Hypothalamus (tissue), 51 donors: ENCODE measurements at regions not wholly inside any gene's neighbourhood (a gene's known extent, or its start where the extent isn't known, plus 50 kb on each side); places are given as distances from the start of the nearest gene placed in this dataset.
"Not testable (repeated sequence)": the region's sequence is repeated elsewhere in the genome, so short reads cannot be mapped to it uniquely, and the experiment has no call there.

Source experiments
- DNase-seq, 51 donors: peaks; one replicate each; lab custom pipeline; 2025; lab: John Stamatoyannopoulos, UW

DNA sequence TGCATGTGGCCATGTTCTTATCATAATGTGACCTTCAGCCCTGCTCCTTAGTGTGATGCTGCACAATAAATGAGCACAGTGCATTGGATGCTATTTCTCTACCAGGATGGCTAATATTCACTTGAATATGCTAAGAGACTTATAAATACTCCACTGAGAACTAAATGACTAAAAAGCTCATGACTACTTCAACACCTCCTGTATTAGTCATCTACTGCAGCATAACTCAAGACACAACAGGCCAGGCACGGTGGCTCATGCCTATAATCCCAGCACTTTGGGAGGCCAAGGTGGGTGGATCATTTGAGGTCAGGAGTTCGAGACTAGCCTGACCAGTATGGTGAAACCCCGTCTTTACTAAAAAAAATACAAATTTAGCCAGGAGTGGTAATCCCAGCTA lies 213.4 kb downstream of the RND3 start:
- DNase-seq = no peak

GRCh38 chr2:150271952-150272802 lies 215.3 kb downstream of the RND3 start:
- no peak for DNase-seq

DNA sequence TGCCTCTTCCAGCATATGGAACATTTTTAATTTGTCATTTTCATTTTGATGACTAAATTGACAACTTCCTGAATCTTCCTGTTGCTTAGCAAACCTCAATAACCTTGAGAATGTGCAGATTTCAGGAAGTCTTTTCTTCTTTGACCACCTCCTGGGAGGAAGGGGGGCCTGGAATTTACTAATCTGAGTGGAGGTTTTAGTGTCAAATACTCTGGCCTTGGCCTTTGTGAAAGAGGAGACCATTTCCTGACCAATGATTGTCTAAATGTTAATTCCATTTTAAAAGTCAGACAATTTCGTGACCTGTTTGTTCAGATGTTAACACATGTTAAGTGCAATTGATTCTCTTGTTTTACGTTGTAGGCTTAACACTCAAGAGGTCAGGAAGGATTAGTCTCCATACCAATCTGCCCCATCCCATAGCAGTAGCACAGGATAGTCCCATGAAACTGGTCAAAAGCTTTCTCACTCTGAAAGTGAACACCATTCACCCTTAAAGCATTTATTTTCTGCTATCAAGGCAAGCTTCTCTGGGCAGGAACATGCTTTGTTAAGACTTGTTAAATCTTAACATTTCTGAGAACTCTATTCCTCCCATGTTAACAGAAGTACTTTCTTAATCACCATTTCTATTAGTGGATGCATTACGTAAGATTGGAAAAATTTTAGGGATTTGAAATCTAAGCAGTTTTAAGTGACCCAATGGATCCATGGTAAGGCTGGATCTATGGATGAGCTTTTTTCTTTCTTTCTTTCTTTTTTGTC lies 219.6 kb downstream of the RND3 start:
- no peak for DNase-seq

- DNase-seq = no peak
Observed at GRCh38 chr2:150266931-150267330, 220.5 kb downstream of the RND3 start.

- no peak for DNase-seq
Observed at GRCh38 chr2:150264442-150264841, 223.0 kb downstream of the RND3 start.

DNA sequence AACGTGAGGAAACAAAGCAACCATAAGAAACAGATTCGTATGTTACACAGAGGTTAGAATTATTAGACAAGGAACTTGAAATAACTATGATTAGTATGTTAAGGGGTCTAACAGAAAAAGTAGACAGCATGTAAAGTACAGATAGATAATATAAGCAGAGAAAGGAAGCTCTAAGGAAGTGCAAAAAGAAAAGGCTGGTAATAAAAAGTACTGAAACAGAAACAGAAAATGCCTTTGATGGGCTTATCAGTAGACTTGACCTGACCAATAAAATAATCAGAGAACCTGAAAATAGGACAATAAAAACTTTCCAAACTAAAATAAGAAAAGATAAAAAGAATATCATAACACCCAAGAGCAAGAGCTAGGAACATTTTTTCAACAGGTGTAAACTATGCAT lies 225.8 kb downstream of the RND3 start:
- no peak for DNase-seq

- DNase-seq = no peak
Observed at GRCh38 chr2:150260636-150261035, 226.8 kb downstream of the RND3 start.

DNA sequence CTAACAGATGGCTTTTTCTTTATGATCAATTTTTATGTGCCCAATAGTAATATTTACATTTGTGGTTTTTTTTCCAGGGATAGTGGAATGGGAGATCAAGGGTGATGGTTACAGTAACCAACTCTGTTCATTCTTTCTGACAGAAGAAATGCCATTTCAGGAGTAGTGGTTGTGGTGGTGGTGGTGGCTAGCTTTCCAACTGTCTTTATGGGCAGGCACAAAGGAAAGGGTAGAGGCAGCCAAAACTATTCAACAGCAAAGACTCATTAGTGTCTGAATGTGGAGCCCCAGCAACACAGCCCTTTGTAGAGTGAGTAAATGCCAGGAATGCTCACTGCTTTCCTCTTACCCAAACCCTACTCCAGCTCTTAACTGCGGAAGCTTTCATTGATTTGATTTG lies 227.7 kb downstream of the RND3 start:
- DNase-seq = peak in 1 of 51 donors; percentile 2

GRCh38 chr2:150258781-150259307 lies 228.6 kb downstream of the RND3 start:
- DNase-seq = no peak

DNA sequence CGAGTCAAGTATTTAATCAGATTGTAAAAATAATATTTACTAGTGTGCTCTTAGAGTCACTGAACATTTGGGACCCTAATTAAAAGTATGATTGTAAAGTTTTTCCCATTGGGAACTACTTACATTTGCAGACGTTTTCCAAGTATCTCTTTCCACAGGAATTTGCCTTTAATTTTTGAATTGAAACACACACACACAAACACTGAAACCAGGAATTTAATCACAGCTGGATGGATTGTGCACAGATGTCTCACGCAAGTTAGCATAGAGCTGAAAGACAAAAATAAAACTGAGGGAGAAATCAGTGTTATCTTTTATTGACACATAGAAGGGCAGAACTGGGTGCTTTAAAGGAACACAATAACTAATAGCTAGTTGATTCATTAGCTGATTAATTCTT lies 230.7 kb downstream of the RND3 start:
- DNase-seq = no peak

DNA sequence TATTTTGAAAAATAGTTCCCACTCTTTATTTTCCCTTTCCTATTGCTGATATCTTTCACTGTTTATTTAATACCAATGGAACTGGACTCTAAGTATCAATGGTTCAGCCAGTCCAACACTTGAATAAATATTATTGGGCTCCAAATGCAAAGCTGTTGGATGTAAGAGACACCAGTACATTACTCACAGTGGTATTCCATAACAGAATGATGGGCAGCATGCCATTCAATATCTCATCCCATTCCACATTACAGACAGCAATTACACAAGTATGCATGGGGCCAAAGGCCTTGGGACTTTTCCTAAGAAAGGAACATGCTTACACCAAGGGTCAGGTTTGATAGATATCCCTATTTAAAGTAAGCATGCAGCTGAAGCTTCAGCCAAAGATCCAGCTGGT lies 231.9 kb downstream of the RND3 start:
- DNase-seq = no peak

GRCh38 chr2:150249735-150250134 lies 237.7 kb downstream of the RND3 start:
- DNase-seq = not testable (repeated sequence)

DNA sequence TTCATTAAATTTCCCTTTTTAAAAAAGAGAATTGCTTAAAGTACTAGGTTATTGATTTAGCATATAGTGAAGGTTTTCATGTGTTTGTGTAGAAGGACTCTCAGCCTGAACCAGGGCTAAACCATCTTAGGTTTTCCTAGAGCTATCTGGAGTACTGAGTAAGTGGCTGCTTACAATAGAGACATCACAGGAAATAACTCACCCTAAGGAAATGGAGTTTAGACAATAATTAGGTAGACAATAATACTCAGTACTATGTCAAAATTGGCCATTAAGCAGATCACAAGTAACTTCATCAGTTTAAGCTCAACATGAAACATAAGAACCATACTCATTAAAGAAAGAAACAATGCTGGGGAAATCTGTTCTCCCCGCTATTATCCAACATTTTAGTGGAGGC lies 240.0 kb downstream of the RND3 start:
- DNase-seq = no peak

GRCh38 chr2:150234787-150235446 lies 252.6 kb downstream of the RND3 start:
- DNase-seq = peak in 12 of 51 donors; percentile 0 to 47 (median 2)

DNA sequence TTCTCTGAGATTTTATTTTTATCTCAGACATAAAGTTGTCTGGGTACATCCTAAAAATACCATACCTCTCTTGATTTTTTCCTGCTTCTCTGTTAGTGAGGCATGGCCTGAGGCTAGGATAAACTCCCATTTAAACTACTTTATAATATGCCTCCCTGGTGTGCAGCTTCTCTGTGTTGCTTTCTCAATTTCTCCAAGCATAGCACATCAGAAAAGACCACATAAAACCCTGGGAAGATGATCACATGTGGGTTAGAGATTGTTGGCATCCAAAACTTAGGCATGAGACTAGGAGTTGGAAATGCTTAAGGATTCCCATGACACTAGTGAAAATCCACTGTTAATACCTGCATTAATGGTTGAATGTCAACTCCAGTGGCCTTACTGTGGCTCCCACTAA lies 254.6 kb downstream of the RND3 start:
- DNase-seq = no peak

DNA sequence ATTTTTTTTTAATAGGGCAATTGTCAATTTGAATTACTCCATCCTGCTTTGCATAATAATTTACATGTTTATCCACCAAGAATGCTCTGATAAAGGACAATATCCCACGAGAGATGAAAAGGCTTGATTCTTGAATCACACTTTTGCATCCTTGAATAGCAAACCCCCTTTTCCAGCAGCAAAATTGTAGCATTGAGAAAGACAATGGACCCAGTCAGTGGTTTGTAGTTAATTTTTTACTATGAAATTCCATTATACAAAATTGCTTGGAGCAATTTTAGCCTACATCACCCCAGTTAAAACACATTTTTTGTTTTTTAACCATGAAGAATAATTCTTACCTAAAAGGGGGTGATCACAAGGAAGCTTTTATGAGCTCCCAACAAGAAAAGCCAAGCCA lies 255.1 kb downstream of the RND3 start:
- no peak for DNase-seq

GRCh38 chr2:150230616-150231015 lies 256.9 kb downstream of the RND3 start:
- no peak for DNase-seq

DNA sequence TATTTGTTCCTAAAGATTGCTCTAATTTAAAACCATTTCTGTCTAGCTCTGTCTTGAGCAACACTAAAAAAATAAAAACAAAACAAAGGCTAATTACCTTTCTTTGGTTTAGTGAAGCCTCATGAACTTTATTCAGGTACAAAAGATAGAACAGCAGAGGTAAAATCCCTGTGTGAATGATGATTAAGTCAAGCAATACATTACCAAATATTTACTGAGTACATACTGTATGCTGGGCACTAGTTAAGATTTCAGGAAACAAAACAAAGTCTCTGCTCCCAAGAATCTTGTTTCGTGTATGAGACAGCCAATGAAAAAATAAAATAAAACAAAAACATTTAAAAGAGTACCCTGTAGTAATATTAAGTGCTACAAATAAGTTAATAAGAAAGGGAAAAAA lies 257.5 kb downstream of the RND3 start:
- no peak for DNase-seq

- DNase-seq = no peak
Observed at GRCh38 chr2:150228936-150229335, 258.5 kb downstream of the RND3 start.

DNA sequence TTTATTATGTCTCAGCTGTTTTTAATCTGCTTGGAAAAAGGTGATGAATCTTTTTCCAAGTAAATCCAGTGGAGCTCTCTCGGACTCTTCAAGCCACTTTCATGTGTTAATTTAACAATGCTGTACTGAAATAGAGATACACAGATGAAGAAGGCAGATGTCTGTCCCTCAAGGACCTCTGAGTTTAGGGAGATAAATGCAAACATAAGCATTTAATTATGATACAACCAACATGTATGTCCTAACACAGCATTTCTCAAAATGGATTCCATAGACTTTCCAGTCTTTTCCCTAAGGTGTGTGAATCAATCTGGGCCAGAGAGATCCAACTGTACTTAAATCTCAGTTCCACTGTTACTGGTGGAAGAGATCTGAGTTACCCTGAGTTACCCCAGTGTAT lies 262.4 kb downstream of the RND3 start:
- no peak for DNase-seq

- no peak for DNase-seq
Observed at GRCh38 chr2:150224321-150224720, 263.1 kb downstream of the RND3 start.
